Activated CD4-positive, alpha-beta T cell treated with anti-CD3 and anti-CD28 coated beads, Interleukin-2, amount 50 U/mL, for 24 hours (primary cell): ENCODE measurements at regions not wholly inside any gene's neighbourhood (a gene's known extent, or its start where the extent isn't known, plus 50 kb on each side); places are given as distances from the start of the nearest gene placed in this dataset.
A peak's percentile ranks its signal among the peaks of the same experiment; 100 is the strongest.

Experiments
- DNase-seq, 2 donors: peaks; one replicate each; pipeline ENCODE4 v3.0.0-alpha.2; 2020; ENCODE audit warnings: low read depth in 1 of 2, low spot score in 1 of 2

DNA sequence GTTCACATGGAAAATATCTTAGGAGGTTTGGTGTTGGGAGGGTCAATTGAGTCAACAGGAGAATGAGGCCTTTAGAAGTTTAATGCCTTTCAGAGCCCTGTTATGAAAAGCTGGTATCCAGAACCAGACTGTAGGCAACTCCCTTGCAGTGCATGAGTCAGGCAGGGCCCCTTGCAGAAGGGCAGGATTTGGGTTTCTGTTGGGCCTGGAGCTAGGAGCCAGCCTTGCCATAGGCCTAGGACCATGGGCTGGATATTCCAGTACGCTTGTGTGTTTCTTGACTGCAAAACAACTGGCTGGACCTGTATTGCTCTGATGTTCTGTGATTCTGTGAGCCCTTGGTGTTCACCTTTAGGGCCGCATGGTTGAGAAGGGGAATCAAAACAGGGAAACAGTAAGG lies 121.8 kb upstream of the ADRA1D start:
- DNase-seq, result no peak

DNA sequence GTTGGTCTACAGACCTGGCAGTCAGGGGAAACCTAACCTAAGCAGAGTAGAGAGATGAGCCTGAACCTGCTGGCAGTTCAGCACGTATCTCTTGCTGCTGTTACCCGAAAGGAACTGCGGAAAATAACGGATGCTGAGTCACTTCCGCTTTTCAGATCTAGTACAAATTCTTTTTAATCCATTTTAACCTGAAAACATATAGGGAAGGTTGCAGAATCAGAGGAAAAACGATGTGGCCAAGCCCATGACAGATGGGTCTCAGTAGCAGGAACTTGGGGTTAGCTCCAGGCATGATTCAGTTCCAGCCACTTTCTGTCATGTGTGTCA lies 120.7 kb upstream of the ADRA1D start:
- DNase-seq, result peak in 1 of 2 donors; percentile 33

DNA sequence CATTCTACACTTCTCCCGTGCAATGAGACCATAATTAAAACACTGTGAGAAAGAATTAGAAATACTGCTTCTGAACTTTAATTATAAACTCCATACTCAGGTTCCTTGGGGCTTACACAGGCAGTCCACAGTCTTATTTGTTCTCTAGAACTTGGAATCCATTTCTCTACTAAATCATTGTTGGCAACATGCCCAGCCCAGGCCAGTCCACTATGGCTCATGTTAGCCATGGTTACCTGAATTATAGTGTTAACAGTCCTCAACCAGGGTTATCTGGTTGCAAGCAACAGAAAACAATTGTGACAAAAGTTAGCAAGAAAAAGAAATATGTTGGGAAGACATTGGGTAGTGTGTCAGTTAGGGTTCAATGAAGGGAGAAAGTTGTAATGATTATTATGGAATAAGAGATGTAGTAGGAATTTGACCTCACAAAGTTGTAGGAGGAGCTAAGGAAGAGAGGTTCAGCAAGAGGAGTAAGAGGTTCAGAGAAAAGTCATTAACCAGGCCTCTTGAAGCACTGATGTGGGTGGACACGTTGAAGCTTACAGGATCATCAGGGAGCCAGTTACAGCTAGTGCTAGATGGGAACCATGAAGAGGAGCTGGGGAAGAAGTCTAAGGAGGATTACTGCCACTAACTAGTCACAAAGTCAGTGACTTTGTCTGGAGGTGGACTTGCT lies 120.2 kb upstream of the ADRA1D start:
- no peak for DNase-seq

DNA sequence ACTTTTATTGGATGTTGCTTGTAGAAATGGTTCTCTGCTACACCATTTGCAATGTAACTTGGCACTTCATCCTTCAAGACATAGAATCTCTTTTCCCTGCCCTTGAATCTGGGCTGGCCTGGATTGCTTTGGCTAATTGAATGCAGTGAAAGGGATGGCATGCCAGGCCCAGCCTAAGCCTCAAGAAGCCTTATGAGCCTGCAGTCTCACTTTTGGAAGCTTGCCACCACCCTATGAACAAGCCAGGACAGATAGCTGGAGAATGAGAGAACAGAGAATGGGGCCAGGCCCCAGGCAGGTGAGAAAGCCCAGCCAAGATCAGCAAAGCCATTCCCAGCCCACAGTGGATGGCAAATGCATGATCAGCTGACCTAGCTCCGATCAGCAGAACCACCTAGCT lies 117.0 kb upstream of the ADRA1D start:
- DNase-seq, result no peak

DNA sequence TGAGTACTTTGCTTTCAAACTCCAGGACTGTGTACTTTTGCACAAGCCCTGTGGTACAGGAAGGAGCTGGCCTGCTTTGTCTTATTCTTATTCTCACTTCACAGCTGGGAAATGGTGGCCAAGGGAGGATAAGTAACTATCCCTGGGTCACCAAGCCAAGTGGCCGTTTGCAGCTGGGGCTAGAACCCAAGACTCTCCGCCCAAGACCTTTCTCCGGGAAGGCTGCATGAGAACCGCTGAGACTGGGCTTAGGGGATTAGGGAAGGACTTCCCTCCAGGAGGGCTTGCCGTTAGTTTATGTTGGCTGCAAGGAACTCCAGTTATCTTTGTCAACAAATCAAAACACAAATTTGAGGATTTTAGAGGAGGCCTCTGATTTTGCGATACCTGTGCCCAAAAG lies 109.5 kb upstream of the ADRA1D start:
- no peak for DNase-seq

DNA sequence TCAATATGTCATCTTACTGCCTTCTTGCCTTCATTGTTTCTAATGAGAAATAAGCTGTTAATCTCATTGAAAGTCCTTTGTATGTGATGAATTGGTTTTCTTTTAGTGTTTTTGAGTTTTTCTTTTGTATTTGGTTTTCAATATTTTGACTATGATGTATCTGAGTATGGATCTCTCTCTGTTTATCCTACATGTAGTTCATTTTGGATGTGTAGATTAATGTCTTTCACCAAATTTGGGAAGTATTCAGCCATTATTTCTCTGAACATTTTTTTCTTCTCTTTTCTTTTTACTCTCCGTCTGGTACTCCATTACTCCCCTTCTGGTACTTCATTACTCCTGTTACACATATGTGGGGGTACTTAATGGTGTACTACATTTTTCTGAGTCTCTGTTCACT lies 103.3 kb upstream of the ADRA1D start:
- no peak for DNase-seq

DNA sequence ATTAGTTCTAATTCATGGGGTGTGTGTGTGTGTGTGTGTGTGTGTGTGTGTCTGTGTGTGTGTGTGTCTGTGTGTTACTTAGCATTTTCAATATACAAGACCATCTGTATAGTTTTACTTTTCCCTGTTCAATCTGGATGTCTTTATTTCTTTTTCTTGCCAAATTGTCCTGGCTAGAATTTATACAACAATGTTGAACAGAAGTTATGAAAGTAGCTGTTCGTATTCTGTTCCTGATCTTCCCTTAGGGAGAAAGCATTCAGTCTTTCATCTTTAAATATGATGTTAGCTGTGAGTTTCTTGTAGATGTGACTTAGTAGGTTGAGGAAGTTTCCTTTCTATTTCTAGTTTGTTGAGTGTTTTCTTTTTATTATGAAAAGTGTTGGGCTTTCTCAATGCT lies 101.0 kb upstream of the ADRA1D start:
- no peak for DNase-seq

DNA sequence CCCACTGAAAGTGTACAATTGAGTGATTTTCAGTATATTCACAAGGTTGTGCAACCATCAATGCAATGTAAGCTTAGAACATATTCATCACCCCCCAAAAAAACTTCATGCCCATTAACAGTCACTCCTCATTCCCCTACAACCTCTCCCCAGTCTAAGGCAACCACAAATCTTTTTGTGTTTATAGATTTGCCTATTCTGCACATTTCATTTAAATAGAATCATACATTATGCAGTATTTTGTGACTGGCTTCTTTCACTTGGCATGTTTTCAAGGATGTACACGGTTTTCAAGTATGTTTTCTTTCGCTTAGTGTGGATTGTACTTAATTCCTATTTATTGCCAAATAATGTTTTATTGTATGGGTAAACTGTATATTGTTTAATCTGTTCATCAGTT lies 95.6 kb upstream of the ADRA1D start:
- DNase-seq, result no peak

DNA sequence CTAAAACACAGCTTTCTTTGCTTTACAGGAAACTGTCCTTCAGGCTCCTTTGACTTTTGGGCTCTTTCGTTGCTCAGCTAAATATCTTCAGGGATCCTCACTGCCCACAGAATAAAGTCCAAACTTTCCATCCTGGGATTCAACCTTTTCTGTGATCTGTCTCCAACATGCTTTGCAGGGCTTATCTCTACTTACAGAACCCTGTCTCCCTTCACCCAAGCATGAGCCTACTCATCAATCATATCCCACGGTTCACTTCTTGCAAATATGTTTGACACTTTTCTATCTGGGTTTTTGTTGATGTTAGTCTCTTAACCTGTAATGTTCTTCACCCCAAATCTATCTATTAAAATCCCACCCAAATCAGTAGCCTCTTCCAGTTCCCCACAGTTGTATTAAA lies 93.5 kb upstream of the ADRA1D start:
- DNase-seq, result no peak

DNA sequence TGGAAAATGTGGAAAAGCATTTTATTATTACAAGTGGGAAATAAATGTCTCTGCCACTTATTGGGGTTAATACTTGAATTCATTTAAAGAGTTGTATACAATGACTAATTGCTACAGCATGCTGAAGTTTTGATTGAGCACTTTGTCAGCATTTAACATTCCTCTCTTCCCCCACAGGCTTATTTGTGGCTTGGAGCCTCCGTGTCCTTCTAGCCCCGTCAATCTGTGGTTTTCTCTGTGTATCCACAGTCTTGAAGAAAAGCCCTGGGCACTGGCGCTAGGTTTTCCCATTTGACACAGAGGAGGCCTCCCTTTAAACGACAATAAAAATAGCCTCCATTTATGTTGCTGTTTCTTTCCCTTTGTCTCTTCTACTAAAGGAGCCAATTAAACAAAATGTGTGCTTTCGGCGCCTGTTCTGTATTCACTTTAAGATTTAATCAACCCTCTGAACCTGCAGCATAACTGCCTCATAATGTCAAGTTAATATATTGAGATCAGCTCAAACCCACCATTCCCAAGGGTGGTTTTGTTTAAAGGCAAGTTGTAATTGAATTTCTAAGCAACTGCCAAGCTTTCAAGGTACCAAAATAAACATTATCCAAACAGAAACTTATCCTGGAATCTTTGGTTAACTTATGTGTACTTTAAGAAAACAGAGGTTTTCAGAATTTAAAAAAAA lies 92.9 kb upstream of the ADRA1D start:
- no peak for DNase-seq

DNA sequence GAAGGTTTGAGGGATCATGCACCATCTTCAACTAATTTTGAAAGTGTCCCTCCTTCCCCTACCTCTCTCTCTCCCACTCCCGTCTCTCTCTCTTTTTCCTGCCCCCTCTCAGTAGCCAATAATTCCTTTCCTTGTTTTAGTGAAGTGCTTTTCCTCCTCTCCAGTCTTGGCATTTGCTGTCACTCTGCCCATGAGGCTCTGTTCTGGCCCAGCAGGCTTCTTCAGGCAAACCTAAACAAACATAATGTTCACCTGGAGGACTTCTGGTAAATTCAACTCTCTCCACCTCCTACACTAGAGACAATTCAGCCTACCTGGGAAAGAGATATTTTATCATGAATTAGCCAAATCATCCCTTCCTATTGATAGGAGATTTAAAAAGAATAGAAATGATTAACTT lies 86.6 kb upstream of the ADRA1D start:
- DNase-seq, result no peak

DNA sequence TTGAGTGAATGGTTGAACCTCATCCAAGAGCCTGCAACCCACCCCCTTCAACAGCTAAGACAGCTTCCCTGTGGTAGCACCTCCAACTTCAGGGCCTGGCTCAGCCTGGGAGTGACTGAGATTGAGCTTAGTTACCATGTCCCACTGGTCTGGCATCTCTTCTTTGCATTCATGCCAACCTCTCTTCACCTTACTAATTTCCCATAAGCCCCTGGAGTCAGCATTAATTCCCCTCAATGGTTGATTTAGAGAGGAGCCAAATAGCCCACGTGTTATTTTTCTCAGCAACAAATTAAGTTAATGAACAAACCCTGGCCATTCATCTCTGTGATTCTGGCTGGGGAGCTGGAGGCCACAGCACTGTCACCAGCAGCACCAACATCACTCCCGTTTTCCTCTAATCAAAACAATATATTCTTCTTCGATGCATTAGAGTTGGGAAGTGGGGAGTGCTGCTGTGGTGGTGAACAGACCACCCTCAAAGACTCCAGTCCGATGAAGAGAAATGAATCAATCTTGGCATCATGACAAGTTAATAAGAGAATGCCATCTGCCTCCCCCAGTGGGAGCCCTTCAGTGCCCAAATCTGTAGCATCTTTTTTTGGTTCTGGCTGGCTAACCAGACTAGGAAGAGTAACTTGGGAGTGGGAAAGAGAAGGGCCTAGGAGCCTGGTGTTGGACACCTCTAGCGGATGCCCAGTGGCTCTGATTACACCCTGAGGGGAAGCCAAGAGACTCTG lies 83.2 kb upstream of the ADRA1D start:
- DNase-seq, result no peak

DNA sequence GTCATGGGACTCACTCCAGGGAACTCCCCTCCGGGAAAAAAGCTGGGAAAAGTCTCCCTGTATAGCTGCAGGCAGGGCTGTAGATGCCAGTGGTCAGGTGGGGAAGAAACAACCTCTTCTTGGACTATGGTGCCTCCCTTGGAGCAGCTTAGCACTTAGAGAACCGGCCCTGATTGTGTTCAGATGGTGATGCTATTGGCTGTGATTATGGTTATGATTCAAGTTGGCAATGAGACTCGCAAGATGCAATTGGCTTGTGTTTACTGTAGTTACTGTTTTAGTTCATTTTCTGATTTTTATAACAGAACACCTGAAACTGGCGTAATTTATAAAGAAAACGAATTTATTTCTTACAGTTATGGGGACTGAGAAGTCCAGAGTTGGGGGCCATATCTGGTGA lies 80.9 kb upstream of the ADRA1D start:
- DNase-seq, result no peak

DNA sequence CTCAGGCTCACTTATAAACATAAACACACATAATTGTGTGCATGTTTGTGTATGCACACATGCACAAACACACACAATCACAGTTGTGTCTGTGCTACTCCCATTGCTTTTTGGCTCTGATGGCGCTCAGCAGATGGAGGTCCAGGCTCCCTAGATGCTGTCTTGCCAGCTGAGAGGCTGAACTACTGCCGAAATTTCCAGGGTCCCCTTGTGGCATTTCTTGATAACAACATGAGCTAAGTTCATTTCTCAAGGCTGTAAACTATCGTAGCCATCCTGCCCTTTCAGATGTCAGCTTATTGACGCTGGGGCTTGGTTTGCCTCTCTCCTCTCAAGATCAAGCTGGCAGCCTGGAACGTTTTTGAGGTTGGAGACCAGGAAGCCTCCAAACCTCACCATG lies 80.1 kb upstream of the ADRA1D start:
- no peak for DNase-seq

DNA sequence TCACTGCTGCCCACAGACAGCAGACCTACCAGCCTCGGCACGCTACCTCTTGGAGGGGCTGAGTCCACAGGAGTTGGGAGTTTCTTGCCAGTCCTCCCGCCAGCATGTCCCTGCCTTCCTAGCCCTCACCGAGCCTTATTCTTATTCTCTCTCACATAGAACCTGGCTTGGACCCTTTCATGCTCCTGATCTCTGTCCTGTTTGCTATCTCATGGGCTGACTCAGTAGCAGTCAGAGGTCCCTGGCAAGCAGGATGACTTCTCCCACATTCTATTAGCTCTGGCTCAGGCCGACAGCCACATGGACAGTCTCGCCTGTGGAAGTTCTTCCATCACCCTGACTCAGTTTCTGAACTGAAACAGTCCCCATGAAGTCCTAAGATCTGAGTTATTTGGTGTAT lies 79.5 kb upstream of the ADRA1D start:
- DNase-seq, result no peak

DNA sequence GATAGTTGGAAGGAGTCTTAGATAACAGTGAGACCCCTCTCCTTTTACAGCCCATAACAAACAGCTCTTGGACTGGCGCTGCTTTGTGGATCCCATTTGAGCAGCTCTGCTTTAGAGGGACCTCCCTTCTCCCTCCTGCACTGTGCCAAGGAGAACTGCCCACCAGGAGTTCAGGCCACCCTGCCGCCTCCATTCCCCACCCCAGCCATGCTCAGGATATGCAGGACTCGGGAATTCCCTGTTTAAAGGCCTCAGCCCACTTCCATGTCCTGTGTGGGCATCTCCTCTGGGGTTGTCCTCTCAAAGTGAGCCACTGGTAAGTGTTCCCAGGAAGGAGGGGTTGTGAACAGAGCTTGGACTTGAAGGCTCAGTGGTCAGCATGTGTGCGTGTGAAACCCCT lies 78.9 kb upstream of the ADRA1D start:
- DNase-seq, result no peak

DNA sequence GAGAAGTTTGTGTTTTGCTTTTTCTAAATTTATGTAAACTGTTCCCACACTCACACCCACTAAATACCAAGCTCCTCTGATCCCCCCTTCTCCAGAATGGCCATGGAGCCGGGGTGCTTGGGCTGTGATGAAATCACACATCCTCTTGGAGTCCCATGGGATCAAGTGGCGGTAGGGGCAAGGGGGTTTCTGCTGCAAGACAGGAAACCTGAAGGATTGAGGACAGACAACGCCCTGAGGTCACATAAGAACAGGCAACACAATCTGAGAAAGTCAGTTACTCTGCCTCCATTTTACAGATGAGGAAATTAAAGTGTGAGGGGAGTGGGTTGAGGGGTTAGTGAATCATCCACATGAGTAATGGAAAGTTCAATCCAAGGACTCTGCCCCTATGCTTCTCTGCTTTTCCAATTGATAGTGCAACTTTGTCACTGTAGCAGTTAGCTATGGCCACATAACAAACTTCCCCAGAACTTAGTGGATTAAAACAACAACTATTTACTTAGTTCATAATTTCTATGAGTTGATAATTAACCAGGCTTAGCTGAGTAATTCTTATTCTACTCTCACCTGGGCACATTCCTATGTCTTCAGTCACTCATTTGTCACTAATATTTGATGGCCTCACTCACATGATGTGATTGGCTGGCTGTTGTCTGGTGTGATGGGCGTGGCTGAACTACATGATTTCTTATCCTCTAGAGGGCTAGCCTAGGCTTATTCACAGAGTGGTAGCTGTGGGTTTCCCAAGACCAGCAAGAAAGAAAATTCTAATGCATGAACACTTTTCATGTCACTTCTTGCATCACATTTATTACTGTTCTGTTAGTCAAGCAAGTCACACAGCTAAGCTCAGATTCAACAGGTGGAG lies 77.3 kb upstream of the ADRA1D start:
- no peak for DNase-seq

DNA sequence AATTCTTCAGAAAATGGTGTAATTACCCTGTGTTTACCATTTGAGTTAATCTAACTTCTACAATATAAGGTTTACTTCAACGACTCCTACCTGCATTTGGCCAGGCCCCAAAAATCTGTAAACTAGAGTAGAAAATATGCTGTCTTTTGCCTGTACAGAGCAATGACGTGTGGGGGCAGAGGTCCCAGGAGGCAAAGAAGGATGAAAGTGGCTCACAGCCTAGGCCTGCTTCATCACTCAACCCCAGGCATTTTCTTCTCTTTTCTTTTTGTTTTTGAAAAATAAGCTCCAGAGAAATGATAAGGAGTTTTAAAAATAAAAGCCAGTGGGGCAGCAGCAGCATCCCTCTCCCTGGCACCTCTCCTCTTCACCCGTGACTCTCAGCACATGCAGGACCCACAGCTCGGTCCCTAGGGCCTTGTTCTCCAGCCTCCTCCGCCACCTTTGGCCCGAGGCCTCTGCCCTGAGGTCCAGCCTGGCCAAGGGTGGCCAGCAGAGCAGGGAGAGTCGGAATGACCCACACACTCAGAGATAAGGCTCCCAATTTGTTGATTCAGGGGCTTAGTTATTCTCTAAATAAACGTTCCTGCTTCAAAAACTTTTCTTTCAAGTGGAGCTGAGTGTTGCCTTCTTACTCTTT lies 76.6 kb upstream of the ADRA1D start:
- DNase-seq, result no peak

DNA sequence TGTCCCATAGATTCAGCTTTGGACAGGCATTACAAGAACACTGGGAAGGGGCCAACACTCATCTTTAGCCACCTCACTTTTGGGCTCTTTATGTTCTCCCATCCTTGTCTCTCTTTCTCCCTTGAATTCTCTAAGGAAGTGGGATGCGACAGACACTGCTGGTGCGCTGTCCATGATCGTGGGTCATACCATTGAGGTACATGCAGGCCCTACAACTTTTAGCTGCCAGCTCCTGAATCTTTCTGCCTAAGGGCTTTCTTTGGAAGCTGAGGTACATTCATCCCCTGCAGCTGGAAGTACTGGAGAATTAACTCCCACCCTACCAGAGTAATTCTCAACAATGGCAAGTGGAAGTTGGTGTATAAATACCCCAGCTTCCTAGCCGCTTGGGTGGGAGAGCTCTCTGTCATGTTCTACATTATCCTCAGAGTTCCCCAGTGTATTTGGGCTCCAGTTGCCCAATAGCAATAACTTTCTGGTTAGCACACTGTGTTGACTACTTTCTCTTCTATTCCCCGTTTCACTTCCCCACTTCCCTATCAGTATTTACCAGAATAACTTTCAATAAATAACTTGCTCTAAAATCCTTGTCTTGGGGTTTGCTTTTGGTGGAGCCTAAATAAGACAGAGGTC lies 75.6 kb upstream of the ADRA1D start:
- no peak for DNase-seq

DNA sequence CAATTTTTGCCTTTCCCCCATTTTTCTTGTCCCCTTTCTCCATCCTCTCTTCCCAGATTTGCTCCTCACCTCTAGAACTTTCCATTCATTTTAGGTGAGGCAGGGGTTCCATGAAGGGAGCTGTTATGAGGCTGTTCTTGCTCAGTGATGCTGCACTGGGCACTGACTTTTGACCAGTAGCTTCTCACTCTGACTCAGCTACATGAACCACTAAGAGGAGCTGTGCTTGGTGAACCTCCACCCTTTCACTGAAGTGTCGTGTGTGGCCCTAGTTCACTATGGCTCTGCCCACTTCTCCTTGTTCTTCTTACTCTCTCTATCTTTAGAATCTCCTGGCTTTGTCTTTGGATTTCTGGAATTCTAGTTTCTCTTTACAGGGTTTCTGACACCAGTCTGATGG lies 73.4 kb upstream of the ADRA1D start:
- no peak for DNase-seq

DNA sequence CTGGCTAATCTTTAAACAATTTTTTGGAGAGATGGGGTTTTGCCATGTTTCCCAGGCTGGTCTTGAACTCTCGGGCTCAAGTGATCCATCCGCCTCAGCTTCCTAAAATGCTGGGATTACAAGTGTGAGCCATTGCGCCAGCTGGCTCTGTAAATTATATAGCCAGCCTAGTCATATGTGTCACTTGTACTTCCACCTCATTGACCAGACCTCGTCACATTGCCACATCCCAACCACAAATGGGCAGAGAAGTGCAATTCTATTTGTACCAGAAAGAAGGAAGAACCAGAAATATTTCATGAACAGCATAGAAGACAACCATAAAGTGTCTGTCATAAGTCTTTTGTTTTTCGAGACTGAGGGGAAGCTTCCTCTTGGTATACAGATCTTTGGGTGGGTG lies 71.2 kb upstream of the ADRA1D start:
- no peak for DNase-seq
